Mucosa of descending colon (tissue), 3 donors: ENCODE measurements at regions not wholly inside any gene's neighbourhood (a gene's known extent, or its start where the extent isn't known, plus 50 kb on each side); places are given as distances from the start of the nearest gene placed in this dataset.
"Not testable (repeated sequence)": the region's sequence is repeated elsewhere in the genome, so short reads cannot be mapped to it uniquely, and the experiment has no call there.

Source experiments
- ATAC-seq: fragments of 200-7000 bp; cut with Tn5 transposase; one replicate; pipeline ENCODE4 v1.9.1; 2020; ENCODE audit warnings: mild to moderate bottlenecking, moderate library complexity
- DNase-seq, 3 donors: peaks; one replicate each; pipeline ENCODE4 v3.0.0-alpha.2; 2020
- H3K36me3 ChIP-seq: fragments of 200-600 bp; one replicate; pipeline ENCODE4 v1.8.0; 2021; ENCODE audit warnings: low read depth, mild to moderate bottlenecking
- H3K4me1 ChIP-seq: fragments of 200-600 bp; one replicate; pipeline ENCODE4 v1.8.0; 2021; ENCODE audit warnings: low read depth, mild to moderate bottlenecking
- H3K4me3 ChIP-seq: fragments of 200-600 bp; one replicate; pipeline ENCODE4 v1.8.0; 2021; ENCODE audit warnings: mild to moderate bottlenecking
- H3K9me3 ChIP-seq: fragments of 200-600 bp; one replicate; pipeline ENCODE4 v1.8.0; 2021; ENCODE audit warnings: mild to moderate bottlenecking
- intact Hi-C, 2 donors: fragments of 100-400 bp; cut with DNase I in 1 of 2; cut with micrococcal nuclease in 1 of 2; formaldehyde crosslinking; loops; one replicate each; pipeline versions ENCODE4 v1.11.0 to v1.11.1; 2022; cut with DNase I, micrococcal nuclease
- TF ChIP-seq, protein P1 (sequence below): fragments of 200-600 bp; IDR thresholded peaks from one replicate; pipeline ENCODE4 v1.8.0; 2022; ENCODE audit warnings: antibody characterized with exemption, mild to moderate bottlenecking
- donor health status: DM: no; HTN: no; CAD: no; lungs with moderate emphysema.
- donor health status: DM: no; HTN: no; CAD: no.
- donor health status: DM: no; HTN: yes; CAD: no.

DNA sequence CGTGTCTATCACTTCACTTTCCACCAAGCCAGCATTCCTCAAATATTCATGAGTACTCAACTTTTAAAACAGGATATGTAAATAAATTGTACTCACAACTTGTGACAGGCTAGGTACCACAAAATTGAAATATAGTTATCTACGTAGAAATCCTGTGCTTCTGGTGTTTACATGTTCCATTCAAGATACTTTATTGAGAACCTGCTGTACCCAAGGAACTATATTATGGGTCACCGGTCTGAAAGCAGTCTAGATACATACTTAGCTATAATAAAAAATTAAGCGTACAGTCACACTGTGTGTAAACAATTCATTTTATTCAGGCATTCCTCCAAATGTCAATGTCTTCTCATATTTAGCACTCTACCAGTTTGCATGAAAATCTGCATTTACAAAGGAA, 482.2 kb upstream of the SOX9 start:
- DNase-seq (no peak), ATAC-seq (peak; percentile 46)
- TF ChIP-seq, protein P1, sequence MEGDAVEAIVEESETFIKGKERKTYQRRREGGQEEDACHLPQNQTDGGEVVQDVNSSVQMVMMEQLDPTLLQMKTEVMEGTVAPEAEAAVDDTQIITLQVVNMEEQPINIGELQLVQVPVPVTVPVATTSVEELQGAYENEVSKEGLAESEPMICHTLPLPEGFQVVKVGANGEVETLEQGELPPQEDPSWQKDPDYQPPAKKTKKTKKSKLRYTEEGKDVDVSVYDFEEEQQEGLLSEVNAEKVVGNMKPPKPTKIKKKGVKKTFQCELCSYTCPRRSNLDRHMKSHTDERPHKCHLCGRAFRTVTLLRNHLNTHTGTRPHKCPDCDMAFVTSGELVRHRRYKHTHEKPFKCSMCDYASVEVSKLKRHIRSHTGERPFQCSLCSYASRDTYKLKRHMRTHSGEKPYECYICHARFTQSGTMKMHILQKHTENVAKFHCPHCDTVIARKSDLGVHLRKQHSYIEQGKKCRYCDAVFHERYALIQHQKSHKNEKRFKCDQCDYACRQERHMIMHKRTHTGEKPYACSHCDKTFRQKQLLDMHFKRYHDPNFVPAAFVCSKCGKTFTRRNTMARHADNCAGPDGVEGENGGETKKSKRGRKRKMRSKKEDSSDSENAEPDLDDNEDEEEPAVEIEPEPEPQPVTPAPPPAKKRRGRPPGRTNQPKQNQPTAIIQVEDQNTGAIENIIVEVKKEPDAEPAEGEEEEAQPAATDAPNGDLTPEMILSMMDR, result no peak
- H3K9me3 ChIP-seq, result no peaks in the 10 kb centered on the region
- no peaks in the 10 kb centered on the region for H3K36me3 ChIP-seq
- H3K4me1 ChIP-seq, result peaks cover 7% of the 10 kb centered on the region
- intact Hi-C loops, result no loop called here
- no peak overlapping the region for H3K4me3 ChIP-seq

DNA sequence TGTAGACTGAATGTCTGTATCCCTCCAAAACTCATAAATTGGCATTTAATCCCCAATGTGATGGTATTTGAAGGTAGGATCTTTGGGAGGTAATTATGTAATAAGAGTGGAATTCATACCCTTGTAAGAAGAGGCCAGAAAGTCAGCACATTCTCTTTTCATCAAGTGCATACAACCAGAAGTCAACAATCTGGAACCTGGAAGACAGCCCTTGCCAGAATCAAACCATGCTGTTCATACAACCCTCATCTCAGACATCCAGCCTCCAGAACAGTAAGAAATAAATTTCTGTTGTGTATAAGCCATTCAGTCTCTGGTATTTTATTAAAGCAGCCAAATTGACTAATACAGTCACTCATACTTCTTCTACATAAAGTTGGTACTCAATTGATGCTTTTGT, 481.0 kb upstream of the SOX9 start:
- Histone ChIP-seq H3K4me1 (no peaks in the 10 kb centered on the region), H3K9me3 (no peaks in the 10 kb centered on the region), H3K36me3 (no peaks in the 10 kb centered on the region), H3K4me3 (no peak overlapping the region)
- ATAC-seq (no peak), DNase-seq (no peak)
- intact Hi-C loops, result no loop called here
- TF ChIP-seq, protein P1, result no peak

DNA sequence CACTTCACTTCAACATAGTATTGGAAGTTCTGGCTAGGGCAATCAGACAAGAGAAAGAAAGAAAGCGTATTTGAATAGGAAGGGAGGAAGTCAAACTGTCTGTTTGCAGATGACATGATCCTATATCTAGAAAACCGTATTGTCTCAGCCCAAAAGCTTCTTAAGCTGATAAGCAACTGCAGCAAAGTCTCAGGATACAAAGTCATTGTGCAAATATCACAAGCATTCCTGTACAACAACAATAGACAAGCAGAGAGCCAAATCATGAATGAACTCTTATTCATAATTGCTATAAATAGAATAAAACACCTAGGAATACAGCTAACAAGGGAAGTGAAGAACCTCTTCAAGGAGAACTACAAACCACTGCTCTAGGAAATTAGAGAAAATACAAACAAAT, 473.9 kb upstream of the SOX9 start:
- DNase-seq, ATAC-seq, H3K9me3 ChIP-seq, H3K36me3 ChIP-seq, intact Hi-C loops, H3K4me1 ChIP-seq, H3K4me3 ChIP-seq: not testable (repeated sequence)

DNA sequence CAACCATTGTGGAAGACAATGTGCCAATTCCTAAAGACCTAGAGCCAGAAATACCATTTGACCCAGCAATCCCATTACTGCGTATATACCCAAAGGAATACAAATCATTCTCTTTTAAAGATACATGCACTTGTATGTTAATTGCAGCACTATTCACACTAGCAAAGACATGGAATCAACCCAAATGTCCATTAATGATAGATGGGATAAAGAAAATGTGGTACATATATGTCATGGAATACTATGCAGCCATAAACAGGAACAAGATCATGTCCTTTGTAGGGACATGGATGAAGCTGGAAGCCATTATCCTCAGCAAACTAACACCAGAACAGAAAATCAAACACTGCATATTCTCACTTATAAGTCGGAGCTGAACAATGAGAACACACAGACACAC, 472.5 kb upstream of the SOX9 start:
- ATAC-seq, H3K36me3 ChIP-seq, H3K9me3 ChIP-seq, H3K4me1 ChIP-seq, intact Hi-C loops, H3K4me3 ChIP-seq, DNase-seq: not testable (repeated sequence)

DNA sequence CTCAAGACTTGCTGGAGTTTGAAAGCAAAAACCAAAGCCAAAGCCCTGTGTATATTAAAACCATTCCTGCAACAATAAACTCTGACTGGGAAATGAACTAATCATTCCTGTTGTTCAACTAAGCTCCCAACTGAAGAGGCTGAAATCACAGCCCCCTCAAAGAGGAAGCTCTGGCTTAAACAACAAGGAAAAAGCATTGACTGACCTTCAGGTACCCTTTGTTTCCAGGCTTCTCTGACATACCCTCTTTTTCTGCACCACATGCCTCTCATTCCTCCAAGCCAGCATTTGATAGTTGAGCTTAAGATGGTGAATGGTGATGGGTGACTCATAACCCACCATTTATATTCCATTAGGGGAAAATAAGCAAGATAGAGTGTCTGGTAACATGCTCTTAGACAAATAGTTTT, 470.9 kb upstream of the SOX9 start:
- no peak for ATAC-seq
- no peaks in the 10 kb centered on the region for H3K9me3 ChIP-seq
- no peak overlapping the region for H3K4me3 ChIP-seq
- no peaks in the 10 kb centered on the region for H3K4me1 ChIP-seq
- intact Hi-C loops, result no loop called here
- no peaks in the 10 kb centered on the region for H3K36me3 ChIP-seq
- no peak for DNase-seq
- TF ChIP-seq, protein P1, result no peak

DNA sequence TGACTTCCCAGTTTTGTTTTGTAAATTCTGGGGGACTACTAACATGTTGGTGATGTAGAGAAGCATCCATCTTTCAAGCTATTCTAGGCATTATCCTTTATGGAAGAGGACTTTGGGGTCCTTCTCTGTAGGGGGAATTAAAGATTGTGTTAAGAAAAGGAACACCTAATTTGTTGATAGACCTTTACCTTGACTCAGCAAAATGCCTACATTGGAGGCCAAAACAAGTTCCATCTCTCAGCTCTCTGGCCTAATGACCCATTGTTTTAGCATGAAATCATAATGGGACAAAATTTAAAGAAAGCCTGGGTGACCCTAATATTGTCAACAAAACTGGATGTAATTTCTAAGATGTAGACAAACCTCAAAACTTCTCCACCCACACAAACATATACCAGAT, 465.3 kb upstream of the SOX9 start:
- intact Hi-C loops, result no loop called here
- no peak for ATAC-seq
- Histone ChIP-seq H3K4me3 (no peak overlapping the region), H3K9me3 (no peaks in the 10 kb centered on the region), H3K4me1 (no peaks in the 10 kb centered on the region), H3K36me3 (no peaks in the 10 kb centered on the region)
- no peak for DNase-seq
- TF ChIP-seq, protein P1, result no peak
